NCI-H2107 treated with DMSO at 0.1 percent for 48 hours (cell line): ENCODE measurements at regions not wholly inside any gene's neighbourhood (a gene's known extent, or its start where the extent isn't known, plus 50 kb on each side); places are given as distances from the start of the nearest gene placed in this dataset.
"Not testable (repeated sequence)": the region's sequence is repeated elsewhere in the genome, so short reads cannot be mapped to it uniquely, and the experiment has no call there.

ENCODE experiments used
- DNase-seq: peaks from one replicate; lab custom pipeline; 2025; ENCODE audit not compliant: unreplicated experiment; lab: John Stamatoyannopoulos, UW

DNA sequence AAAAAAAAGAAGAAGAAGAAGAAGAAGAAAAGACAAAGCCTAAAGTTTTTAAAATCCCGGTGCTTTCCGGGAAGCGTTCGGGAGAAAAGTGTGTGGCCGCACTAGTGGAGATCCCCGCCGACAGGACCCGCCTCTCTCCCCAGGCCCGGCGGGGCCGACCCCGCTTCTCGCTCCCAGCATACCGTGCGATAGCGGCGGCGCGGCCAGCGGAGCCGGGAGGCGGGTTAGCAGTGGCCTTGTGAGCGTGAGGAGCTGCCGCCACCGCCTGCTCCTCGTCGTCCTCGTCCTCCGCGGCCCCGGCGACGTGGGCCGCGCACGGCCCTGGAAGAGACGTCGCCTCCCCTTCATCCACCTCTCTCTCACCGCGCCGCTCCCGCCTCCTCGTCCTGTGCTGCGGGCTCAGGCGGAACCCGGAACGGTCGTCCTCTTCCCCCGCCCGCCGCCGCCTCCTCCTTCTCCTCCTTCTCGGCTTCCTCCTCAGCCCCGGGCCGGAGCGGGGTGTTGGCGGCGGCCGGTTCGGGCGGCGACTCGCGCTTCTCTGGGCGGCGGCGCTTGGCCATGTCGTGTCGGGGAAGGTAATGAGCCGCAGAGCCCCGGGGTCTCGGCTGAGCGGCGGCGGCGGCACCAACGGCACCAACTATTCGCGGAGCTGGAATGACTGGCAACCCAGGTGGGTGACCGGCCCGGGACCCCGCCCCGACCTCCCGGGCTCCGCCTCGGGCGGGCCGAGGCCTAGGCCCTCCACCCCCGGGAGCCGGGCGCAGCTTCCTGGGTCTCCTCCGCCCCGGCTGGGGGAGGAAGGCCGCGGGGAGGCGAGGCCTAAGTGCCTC, 62.6 kb upstream of the CDR2 start:
- peak; percentile 17 for DNase-seq

DNA sequence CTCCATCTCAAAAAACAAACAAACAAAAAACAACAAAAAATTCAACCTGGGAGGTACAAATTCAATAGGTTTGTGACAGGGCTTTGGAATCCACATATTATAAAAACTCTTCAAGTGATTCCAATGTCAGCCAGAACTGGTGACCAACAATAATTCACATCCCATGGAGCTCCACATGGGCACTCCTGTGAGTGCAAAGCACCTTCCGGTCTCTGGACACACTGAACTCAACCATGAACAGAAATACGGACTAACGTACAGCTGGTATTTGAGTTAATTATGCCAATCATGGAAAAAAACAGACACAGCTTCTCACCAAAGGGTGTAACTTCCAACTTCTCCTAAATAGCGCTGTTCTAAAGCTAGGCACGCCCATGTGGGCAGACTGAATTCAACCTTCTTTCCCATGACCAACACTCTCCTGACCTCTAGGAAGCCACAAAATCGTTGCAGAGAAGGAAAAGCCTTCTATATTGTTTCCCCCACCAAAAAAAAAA, 62.0 kb upstream of the CDR2 start:
- not testable (repeated sequence) for DNase-seq

DNA sequence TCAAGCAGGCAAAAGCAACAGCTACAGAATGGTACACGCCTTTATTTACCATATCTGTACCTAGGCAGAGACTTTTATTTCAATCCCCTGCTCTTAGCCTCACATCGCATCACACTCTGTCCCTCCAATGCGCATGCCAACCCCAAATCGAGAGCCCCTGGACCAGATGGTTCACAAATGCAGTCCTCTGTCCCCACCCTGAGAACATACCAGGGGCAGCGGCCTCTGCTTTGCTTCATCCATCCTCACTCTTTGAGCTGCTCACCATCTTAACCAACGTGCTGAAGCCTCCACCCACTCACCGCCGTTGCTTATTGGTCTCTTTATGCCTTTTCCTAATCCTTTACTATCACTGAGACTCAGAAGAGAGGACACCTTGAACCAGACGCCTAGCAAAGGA, 56.9 kb upstream of the CDR2 start:
- not testable (repeated sequence) for DNase-seq

DNA sequence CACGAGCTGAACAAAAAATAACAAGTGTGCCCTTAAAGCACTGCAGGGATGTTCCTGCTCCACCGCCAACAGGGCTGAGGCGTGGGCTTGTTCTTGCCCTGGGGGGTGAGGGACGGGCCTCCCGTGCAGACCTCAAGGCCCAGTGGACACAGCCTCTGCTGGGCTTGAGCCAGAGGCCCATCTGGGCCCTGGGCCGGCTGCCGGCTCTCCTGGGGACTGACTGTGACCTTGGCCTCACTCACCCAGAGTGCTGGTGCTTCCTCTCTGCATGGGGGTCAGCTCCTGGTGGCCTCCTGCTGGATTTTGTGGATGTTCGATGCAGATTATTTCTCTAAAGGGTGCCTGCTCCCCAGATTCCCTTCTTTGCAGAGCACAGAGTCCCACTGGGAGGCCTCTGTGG, 54.2 kb upstream of the CDR2 start:
- DNase-seq, result no peak

DNA sequence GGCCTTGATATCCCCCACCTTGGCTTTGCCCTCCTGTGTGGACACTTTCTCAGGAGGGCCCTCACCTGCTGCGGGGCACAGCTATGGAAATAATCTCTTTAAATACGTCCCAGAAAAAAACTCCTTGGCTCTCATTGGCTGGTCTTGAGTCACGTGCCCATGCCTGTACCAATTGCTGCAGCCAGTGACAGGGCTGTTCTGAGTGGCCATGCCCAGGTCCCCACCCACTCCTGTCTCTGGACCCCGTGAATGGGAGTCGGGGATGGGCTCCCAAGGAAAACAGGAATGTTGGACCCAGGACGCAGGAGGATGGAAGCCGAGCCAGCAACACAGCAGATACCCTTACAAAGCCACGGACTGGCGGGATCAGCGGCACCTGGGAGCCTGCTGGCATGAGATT, 53.1 kb upstream of the CDR2 start:
- no peak for DNase-seq

DNA sequence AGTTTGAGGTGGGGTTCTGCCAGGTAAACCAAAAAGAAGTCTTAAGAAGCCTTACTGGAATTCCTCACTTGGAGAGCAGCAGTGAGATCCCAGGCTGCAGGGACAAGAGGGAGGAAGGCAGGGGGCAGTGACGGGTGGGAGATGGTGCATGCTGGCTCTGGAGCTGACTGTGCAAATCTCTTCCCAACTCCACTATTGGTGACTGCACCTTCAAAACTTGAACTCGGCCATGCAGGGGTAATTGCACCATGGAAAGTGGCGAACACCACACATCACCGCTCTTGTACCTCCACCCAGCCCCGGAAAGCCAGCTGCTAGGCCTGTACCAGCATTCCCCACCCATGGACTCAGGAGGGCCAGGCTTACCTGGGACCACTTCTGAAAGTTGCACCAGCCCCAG, 51.4 kb upstream of the CDR2 start:
- no peak for DNase-seq

DNA sequence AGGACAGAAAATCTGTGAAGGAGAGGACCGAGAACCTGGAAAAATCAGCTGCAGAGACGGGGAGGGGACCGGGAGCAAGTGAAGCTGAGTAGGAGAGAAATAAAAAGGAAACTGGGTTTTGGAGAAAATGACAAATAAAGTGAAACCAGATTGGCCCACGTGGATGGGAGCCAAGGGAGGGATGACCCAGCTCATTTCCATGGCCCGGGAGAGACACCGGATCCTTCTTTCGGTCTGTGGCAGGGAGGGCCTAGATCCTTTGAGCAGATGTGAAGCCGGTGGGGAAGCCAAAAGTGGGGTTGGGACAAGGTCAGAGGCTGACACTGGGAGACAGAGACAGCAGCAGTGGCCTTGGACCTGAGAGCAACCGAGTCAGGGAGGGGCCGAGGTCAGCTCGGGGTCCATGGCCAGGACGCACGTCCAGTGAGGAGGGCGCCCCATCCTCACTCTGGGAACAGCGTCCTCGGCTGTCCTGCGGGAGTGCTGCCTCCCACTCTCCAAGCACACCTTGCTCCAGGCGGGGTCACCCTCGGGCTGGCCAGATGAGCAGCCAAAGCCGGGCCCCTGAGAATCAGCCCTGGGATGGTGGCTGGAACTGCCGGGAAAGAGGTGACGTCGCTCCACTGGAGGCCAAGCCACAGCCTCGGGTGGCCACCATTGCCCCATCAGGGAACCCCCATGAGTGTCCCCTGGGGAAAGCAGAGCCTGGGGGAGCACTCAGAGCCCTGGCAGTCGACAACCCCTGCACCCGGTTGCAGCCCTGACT, 50.8 kb upstream of the CDR2 start:
- no peak for DNase-seq

DNA sequence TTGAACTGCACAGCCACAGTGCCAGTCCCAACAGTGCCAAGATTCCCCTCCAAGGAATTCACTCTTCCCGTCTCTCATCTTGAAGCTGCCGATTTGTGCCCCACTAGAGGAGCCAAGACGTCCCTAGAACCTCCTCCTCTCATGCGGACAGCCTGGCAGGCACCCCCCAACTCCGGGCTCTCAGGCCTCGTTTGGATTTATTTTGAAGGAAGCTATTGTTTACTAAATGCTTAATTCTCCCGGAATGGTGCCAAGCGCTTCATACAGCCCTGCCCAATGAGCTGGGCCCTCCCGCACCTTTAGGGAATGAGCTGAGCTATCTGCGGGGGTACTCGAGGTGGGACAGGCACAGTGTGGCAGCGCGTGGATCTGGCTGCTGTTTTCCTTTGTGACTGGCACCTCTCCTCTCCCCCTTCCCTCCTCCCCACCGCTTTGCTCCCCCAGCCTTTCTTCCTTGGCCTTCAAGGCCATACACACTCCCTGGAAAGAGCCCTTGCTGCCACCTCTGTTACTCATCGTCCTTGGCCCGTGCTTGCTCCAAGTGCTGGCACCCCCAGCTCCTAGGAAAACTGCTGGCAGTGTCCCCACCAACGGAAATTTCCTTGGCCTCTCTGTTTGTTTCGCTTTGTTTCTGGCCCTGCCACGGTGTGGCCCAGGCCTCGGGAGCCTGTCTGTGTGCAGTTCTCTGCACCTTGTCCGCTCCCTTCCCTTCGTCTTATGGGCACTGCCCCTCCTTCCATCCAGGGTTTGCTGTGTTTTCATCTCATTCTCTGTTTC, 49.9 kb upstream of the CDR2 start:
- no peak for DNase-seq
